ENCODE measurements at regions not wholly inside any gene's neighbourhood (a gene's known extent, or its start where the extent isn't known, plus 50 kb on each side); places are given as distances from the start of the nearest gene placed in this dataset.

GRCh38 chr1:232697187-232697822 is 67.4 kb upstream of the SIPA1L2 start:
- Mint-ChIP-seq H3K36me3 (ENCODE audit: low read depth) (no peaks in the 10 kb centered on the region), H3K4me1 (peaks cover 9% of the 10 kb centered on the region)

GRCh38 chr1:232699814-232700213 is 69.9 kb upstream of the SIPA1L2 start:
- H3K36me3 Mint-ChIP-seq (ENCODE audit: low read depth) = no peaks in the 10 kb centered on the region
- H3K27ac Mint-ChIP-seq = no peak overlapping the region
- peaks cover 17% of the 10 kb centered on the region for H3K27me3 Mint-ChIP-seq (ENCODE audit: low read depth)
- no peak for TF ChIP-seq CTCF (IDR thresholded peaks at IDR 0.05; ENCODE audit: unreplicated experiment in 3 of 3)
- no peaks in the 10 kb centered on the region for H3K9me3 Mint-ChIP-seq
- peaks cover 13% of the 10 kb centered on the region for H3K4me1 Mint-ChIP-seq
- no peak overlapping the region for H3K4me3 Mint-ChIP-seq

More at GRCh38 chr1:232697187-232697822, 67.4 kb upstream of the SIPA1L2 start:
- H3K27me3 Mint-ChIP-seq (ENCODE audit: low read depth) = peaks cover 17% of the 10 kb centered on the region
- no peak for TF ChIP-seq CTCF (IDR thresholded peaks at IDR 0.05; ENCODE audit: unreplicated experiment in 3 of 3)
- H3K27ac Mint-ChIP-seq = no peak overlapping the region
- no peaks in the 10 kb centered on the region for H3K9me3 Mint-ChIP-seq
- H3K4me3 Mint-ChIP-seq = no peak overlapping the region

- no peaks in the 10 kb centered on the region for H3K36me3 Mint-ChIP-seq (ENCODE audit: low read depth)
- no peak overlapping the region for H3K27ac Mint-ChIP-seq
- H3K9me3 Mint-ChIP-seq = no peaks in the 10 kb centered on the region
- H3K27me3 Mint-ChIP-seq (ENCODE audit: low read depth) = peaks cover 12% of the 10 kb centered on the region
- H3K4me3 Mint-ChIP-seq = no peak overlapping the region
- no peak for TF ChIP-seq CTCF (IDR thresholded peaks at IDR 0.05; ENCODE audit: unreplicated experiment in 3 of 3)
- H3K4me1 Mint-ChIP-seq = peaks cover 10% of the 10 kb centered on the region
These were observed 73.0 kb upstream of the SIPA1L2 start for GRCh38 chr1:232702911-232703310.

GRCh38 chr1:232704256-232704655 is 74.3 kb upstream of the SIPA1L2 start:
- no peak overlapping the region for H3K4me3 Mint-ChIP-seq
- peak overlapping the region in 1 of 3 experiments; percentile 21 for H3K27ac Mint-ChIP-seq

GRCh38 chr1:232704694-232705680 is 75.1 kb upstream of the SIPA1L2 start:
- peaks cover 10% of the 10 kb centered on the region for H3K4me1 Mint-ChIP-seq
- TF ChIP-seq CTCF (IDR thresholded peaks at IDR 0.05; ENCODE audit: unreplicated experiment in 3 of 3) = no peak
- peak overlapping the region in 1 of 3 experiments; percentile 21 for H3K27ac Mint-ChIP-seq
- H3K36me3 Mint-ChIP-seq (ENCODE audit: low read depth) = no peaks in the 10 kb centered on the region
- no peaks in the 10 kb centered on the region for H3K9me3 Mint-ChIP-seq
- peaks cover 12% of the 10 kb centered on the region for H3K27me3 Mint-ChIP-seq (ENCODE audit: low read depth)
- H3K4me3 Mint-ChIP-seq = no peak overlapping the region

More at GRCh38 chr1:232704256-232704655, 74.3 kb upstream of the SIPA1L2 start:
- Mint-ChIP-seq H3K4me1 (peaks cover 10% of the 10 kb centered on the region), H3K27me3 (ENCODE audit: low read depth) (peaks cover 12% of the 10 kb centered on the region), H3K36me3 (ENCODE audit: low read depth) (no peaks in the 10 kb centered on the region), H3K9me3 (no peaks in the 10 kb centered on the region)
- no peak for TF ChIP-seq CTCF (IDR thresholded peaks at IDR 0.05; ENCODE audit: unreplicated experiment in 3 of 3)

Measured in nephron (organoid).